ENCODE measurements at regions not wholly inside any gene's neighbourhood (a gene's known extent, or its start where the extent isn't known, plus 50 kb on each side); places are given as distances from the start of the nearest gene placed in this dataset.

- no peak for TF ChIP-seq POLR2A (IDR thresholded peaks at IDR 0.05; ENCODE audit: extremely low read depth, insufficient read length)
- TF ChIP-seq CTCF (IDR thresholded peaks at IDR 0.05; ENCODE audit: low read depth, low read length): no peak
- TF ChIP-seq MAX (IDR thresholded peaks at IDR 0.05; ENCODE audit: low read depth, low read length): no peak
- TF ChIP-seq MYC (IDR thresholded peaks at IDR 0.05; ENCODE audit: low read depth, low read length): no peak
These were observed 195.3 kb upstream of the IGF1 start for GRCh38 chr12:102675672-102676071.

All from NB4 (cell line).